Thyroid gland (tissue), 4 donors: ENCODE measurements at regions not wholly inside any gene's neighbourhood (a gene's known extent, or its start where the extent isn't known, plus 50 kb on each side); places are given as distances from the start of the nearest gene placed in this dataset.

ENCODE experiments used
- DNase-seq, 2 donors: peaks; one replicate each; pipeline ENCODE4 v3.0.0-alpha.2; 2019
- H3K27ac ChIP-seq, 3 donors: fragments of 200-600 bp; sonication (generic); 1 replicate in 2 of 3; 2 replicates in 1 of 3; pipeline ENCODE4 v1.5.1; 2016 to 2019; ENCODE audit warnings: mild to moderate bottlenecking in 1 of 3, moderate library complexity in 1 of 3
- H3K27me3 ChIP-seq: fragments of 200-600 bp; sonication (generic); one replicate; pipeline ENCODE4 v1.5.1; 2019
- H3K36me3 ChIP-seq, 2 donors: fragments of 200-600 bp; sonication (generic); one replicate each; pipeline ENCODE4 v1.5.1; 2016 to 2019
- H3K4me1 ChIP-seq, 2 donors: fragments of 200-600 bp; sonication (generic); one replicate each; pipeline ENCODE4 v1.5.1; 2017 to 2019
- H3K4me3 ChIP-seq, 3 donors: fragments of 200-600 bp; sonication (generic); replicated peaks in 1 of 3; 1 replicate in 2 of 3; 2 replicates in 1 of 3; pipeline ENCODE4 v1.5.1; 2016; ENCODE audit warnings: mild to moderate bottlenecking in 1 of 3
- H3K9me3 ChIP-seq: fragments of 200-600 bp; sonication (generic); one replicate; pipeline ENCODE4 v1.5.1; 2017
- CTCF ChIP-seq, 6 experiments: fragments of 200-600 bp in 3 of 6; fragments of 450-650 bp in 3 of 6; sonication (generic) in 3 of 6; IDR thresholded peaks; one replicate each; pipeline ENCODE4 v1.5.1; 2016 to 2019; ENCODE audit warnings: antibody characterized with exemption in 6 of 6, mild to moderate bottlenecking in 2 of 6, inconsistent platforms in 1 of 6, moderate library complexity in 1 of 6
- POLR2A ChIP-seq, 2 donors: fragments of 450-650 bp; IDR thresholded peaks; one replicate each; pipeline ENCODE4 v1.6.1; 2017; ENCODE audit warnings: antibody characterized with exemption in 2 of 2, mild to moderate bottlenecking in 2 of 2, moderate library complexity in 1 of 2
- WGBS, 2 donors: methylation state at CpG; one replicate each; pipeline ENCODE4 v1.1.5; 2017; 5-methylcytosine and 5-hydroxymethylcytosine counted together
- intact Hi-C: fragments of 100-400 bp; cut with DNase I; formaldehyde crosslinking; loops from one replicate; pipeline ENCODE4 v1.15.1; 2023

GRCh38 chr9:75644649-75645048, 245.8 kb upstream of the PCSK5 start:
- Histone ChIP-seq H3K9me3 (no peaks in the 10 kb centered on the region), H3K27me3 (no peaks in the 10 kb centered on the region), H3K27ac (peak overlapping the region; percentile 18 to 59 (median 39)), H3K36me3 (no peaks in the 10 kb centered on the region), H3K4me3 (no peak overlapping the region), H3K4me1 (peaks cover 16 to 17% of the 10 kb centered on the region in 2 donors)
- intact Hi-C loops: no loop called here
- DNase-seq: peak; percentile 94
- 15% methylated on average over 2 of the region's 2 CpGs; no CpG with 5 or more reads in 1 of the 2 donors for WGBS, 2 donors
- TF ChIP-seq CTCF (IDR thresholded peaks at IDR 0.05): no peak
- TF ChIP-seq POLR2A (IDR thresholded peaks at IDR 0.05): no peak

GRCh38 chr9:75648034-75648433, 242.4 kb upstream of the PCSK5 start:
- Histone ChIP-seq H3K4me3 (no peak overlapping the region), H3K9me3 (no peaks in the 10 kb centered on the region), H3K4me1 (peaks cover 22 to 25% of the 10 kb centered on the region in 2 donors), H3K27me3 (no peaks in the 10 kb centered on the region), H3K36me3 (no peaks in the 10 kb centered on the region), H3K27ac (no peak overlapping the region)
- TF ChIP-seq CTCF (IDR thresholded peaks at IDR 0.05) (no peak), POLR2A (IDR thresholded peaks at IDR 0.05) (no peak)
- DNase-seq: no peak
- intact Hi-C loops: no loop called here
- 92 to 98% methylated on average over 8 of the region's 8 CpGs for WGBS, 2 donors

- intact Hi-C loops: no loop called here
- Histone ChIP-seq H3K27me3 (no peaks in the 10 kb centered on the region), H3K36me3 (no peaks in the 10 kb centered on the region), H3K4me1 (peaks cover 23 to 26% of the 10 kb centered on the region in 2 donors), H3K4me3 (no peak overlapping the region), H3K27ac (no peak overlapping the region), H3K9me3 (no peaks in the 10 kb centered on the region)
- TF ChIP-seq CTCF (IDR thresholded peaks at IDR 0.05) (no peak), POLR2A (IDR thresholded peaks at IDR 0.05) (no peak)
- 89 to 90% methylated on average over 5 of the region's 5 CpGs for WGBS, 2 donors
- DNase-seq: no peak
These were observed 241.4 kb upstream of the PCSK5 start for GRCh38 chr9:75649060-75649459.

- 15 to 23% methylated on average over 2 of the region's 2 CpGs for WGBS, 2 donors
- DNase-seq: no peak
- intact Hi-C loops: no loop called here
- TF ChIP-seq POLR2A (IDR thresholded peaks at IDR 0.05) (no peak), CTCF (IDR thresholded peaks at IDR 0.05) (no peak)
- Histone ChIP-seq H3K9me3 (no peaks in the 10 kb centered on the region), H3K27me3 (no peaks in the 10 kb centered on the region), H3K4me1 (peaks cover 9 to 16% of the 10 kb centered on the region in 2 donors), H3K27ac (no peak overlapping the region), H3K36me3 (no peaks in the 10 kb centered on the region), H3K4me3 (no peak overlapping the region)
These were observed 238.8 kb upstream of the PCSK5 start for GRCh38 chr9:75651709-75652108.

GRCh38 chr9:75653335-75653734, 237.1 kb upstream of the PCSK5 start:
- Histone ChIP-seq H3K27ac (no peak overlapping the region), H3K27me3 (no peaks in the 10 kb centered on the region), H3K4me1 (peaks cover 18 to 24% of the 10 kb centered on the region in 2 donors), H3K9me3 (no peaks in the 10 kb centered on the region), H3K36me3 (no peaks in the 10 kb centered on the region), H3K4me3 (no peak overlapping the region)
- no peak for TF ChIP-seq POLR2A (IDR thresholded peaks at IDR 0.05)
- no peak for TF ChIP-seq CTCF (IDR thresholded peaks at IDR 0.05)
- intact Hi-C loops: no loop called here
- no peak for DNase-seq
- 89 to 90% methylated on average over 1 of the region's 1 CpG for WGBS, 2 donors
